Nucleus accumbens (tissue), 56 donors: ENCODE measurements at regions not wholly inside any gene's neighbourhood (a gene's known extent, or its start where the extent isn't known, plus 50 kb on each side); places are given as distances from the start of the nearest gene placed in this dataset.

Experiments used
- DNase-seq, 56 donors: peaks; one replicate each; lab custom pipeline; 2025; lab: John Stamatoyannopoulos, UW

GRCh38 chr7:12881712-12882111 is 194.3 kb downstream of the ARL4A start:
- DNase-seq = no peak

GRCh38 chr7:12882710-12883109 is 195.3 kb downstream of the ARL4A start:
- no peak for DNase-seq

- DNase-seq = no peak
These were observed 196.6 kb downstream of the ARL4A start for GRCh38 chr7:12884033-12884432.

- DNase-seq = no peak
These were observed 197.5 kb downstream of the ARL4A start for GRCh38 chr7:12884856-12885440.

GRCh38 chr7:12888717-12889116 is 201.3 kb downstream of the ARL4A start:
- no peak for DNase-seq

- DNase-seq = no peak
These were observed 202.0 kb downstream of the ARL4A start for GRCh38 chr7:12889391-12889790.

- DNase-seq = no peak
These were observed 203.2 kb downstream of the ARL4A start for GRCh38 chr7:12890586-12890985.

GRCh38 chr7:12893292-12893691 is 205.9 kb downstream of the ARL4A start:
- no peak for DNase-seq

GRCh38 chr7:12895296-12895695 is 207.9 kb downstream of the ARL4A start:
- DNase-seq = no peak

GRCh38 chr7:12896316-12896715 is 208.9 kb downstream of the ARL4A start:
- DNase-seq = no peak

GRCh38 chr7:12898004-12898403 is 210.6 kb downstream of the ARL4A start:
- no peak for DNase-seq

- DNase-seq = no peak
These were observed 211.2 kb downstream of the ARL4A start for GRCh38 chr7:12898620-12899019.

- DNase-seq = no peak
These were observed 218.2 kb downstream of the ARL4A start for GRCh38 chr7:12905671-12906070.

GRCh38 chr7:12907774-12908173 is 220.3 kb downstream of the ARL4A start:
- no peak for DNase-seq

- no peak for DNase-seq
These were observed 222.1 kb downstream of the ARL4A start for GRCh38 chr7:12909483-12909882.

GRCh38 chr7:12911053-12911452 is 223.6 kb downstream of the ARL4A start:
- peak in 2 of 56 donors; percentile 1 to 8 for DNase-seq

GRCh38 chr7:12913002-12913401 is 225.6 kb downstream of the ARL4A start:
- no peak for DNase-seq

- no peak for DNase-seq
These were observed 230.4 kb downstream of the ARL4A start for GRCh38 chr7:12917801-12918200.

- no peak for DNase-seq
These were observed 234.4 kb downstream of the ARL4A start for GRCh38 chr7:12921751-12922345.

- no peak for DNase-seq
These were observed 236.5 kb downstream of the ARL4A start for GRCh38 chr7:12923971-12924370.

GRCh38 chr7:12926206-12926605 is 238.8 kb downstream of the ARL4A start:
- no peak for DNase-seq

- DNase-seq = no peak
These were observed 240.4 kb downstream of the ARL4A start for GRCh38 chr7:12927635-12928434.
